ENCODE measurements at regions not wholly inside any gene's neighbourhood (a gene's known extent, or its start where the extent isn't known, plus 50 kb on each side); places are given as distances from the start of the nearest gene placed in this dataset.

- TF ChIP-seq POLR2A (IDR thresholded peaks at IDR 0.05), result no peak
- TF ChIP-seq, protein P1, sequence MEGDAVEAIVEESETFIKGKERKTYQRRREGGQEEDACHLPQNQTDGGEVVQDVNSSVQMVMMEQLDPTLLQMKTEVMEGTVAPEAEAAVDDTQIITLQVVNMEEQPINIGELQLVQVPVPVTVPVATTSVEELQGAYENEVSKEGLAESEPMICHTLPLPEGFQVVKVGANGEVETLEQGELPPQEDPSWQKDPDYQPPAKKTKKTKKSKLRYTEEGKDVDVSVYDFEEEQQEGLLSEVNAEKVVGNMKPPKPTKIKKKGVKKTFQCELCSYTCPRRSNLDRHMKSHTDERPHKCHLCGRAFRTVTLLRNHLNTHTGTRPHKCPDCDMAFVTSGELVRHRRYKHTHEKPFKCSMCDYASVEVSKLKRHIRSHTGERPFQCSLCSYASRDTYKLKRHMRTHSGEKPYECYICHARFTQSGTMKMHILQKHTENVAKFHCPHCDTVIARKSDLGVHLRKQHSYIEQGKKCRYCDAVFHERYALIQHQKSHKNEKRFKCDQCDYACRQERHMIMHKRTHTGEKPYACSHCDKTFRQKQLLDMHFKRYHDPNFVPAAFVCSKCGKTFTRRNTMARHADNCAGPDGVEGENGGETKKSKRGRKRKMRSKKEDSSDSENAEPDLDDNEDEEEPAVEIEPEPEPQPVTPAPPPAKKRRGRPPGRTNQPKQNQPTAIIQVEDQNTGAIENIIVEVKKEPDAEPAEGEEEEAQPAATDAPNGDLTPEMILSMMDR (IDR thresholded peaks at IDR 0.05), result no peak
These were observed 135.2 kb upstream of the DLX6 start for GRCh38 chr7:96870185-96870584.
